Right lobe of liver (tissue), 4 donors: ENCODE measurements at regions not wholly inside any gene's neighbourhood (a gene's known extent, or its start where the extent isn't known, plus 50 kb on each side); places are given as distances from the start of the nearest gene placed in this dataset.

ENCODE experiments used
- CTCF ChIP-seq, 4 donors: fragments of 200-600 bp in 3 of 4; fragments of 450-650 bp in 1 of 4; IDR thresholded peaks; one replicate each; pipeline versions ENCODE4 v1.5.1 to v1.8.0; 2016 to 2022; ENCODE audit warnings: antibody characterized with exemption in 4 of 4, mild to moderate bottlenecking in 2 of 4
- POLR2A ChIP-seq: fragments of 450-650 bp; IDR thresholded peaks from one replicate; pipeline ENCODE4 v1.6.1; 2017; ENCODE audit warnings: antibody characterized with exemption, mild to moderate bottlenecking
- donor health status: DM: no; HTN: no; CAD: no.
- donor health status: DM: no; HTN: no; CAD: no.
- donor health status: DM: no; HTN: yes; CAD: no.

- TF ChIP-seq CTCF (IDR thresholded peaks at IDR 0.05), result no peak
- TF ChIP-seq POLR2A, result no peak
Measured at GRCh38 chr19:31955061-31955460, 390.3 kb upstream of the ZNF507 start.
